PC-9 (cell line): ENCODE measurements at regions not wholly inside any gene's neighbourhood (a gene's known extent, or its start where the extent isn't known, plus 50 kb on each side); places are given as distances from the start of the nearest gene placed in this dataset.

Experiments
- BruUV-seq: library from RNA; stranded (reverse); fragments of 400-500 nt; replicated peaks from 2 replicates; lab custom pipeline; 2021; lab: Mats Ljungman, UMichigan
- CTCF ChIA-PET: fragments of 300-600 bp; sonication (Branson Sonifier 250); formaldehyde crosslinking; loops from one replicate; lab custom pipeline; 2022; ENCODE audit warnings: antibody characterized with exemption; lab: Charles Lee
- POLR2A ChIA-PET: fragments of 300-600 bp; sonication (Branson Sonifier 250); formaldehyde crosslinking; loops from one replicate; lab custom pipeline; 2022; ENCODE audit warnings: antibody characterized with exemption; ENCODE audit not compliant: unreplicated experiment; lab: Charles Lee
- DNase-seq, 2 experiments: peaks; one replicate each; pipeline versions ENCODE4 v3.0.0 to v3.0.0-alpha.2; 2015 to 2022; ENCODE audit warnings: mixed read lengths in 1 of 2
- H2AFZ ChIP-seq: fragments of 200-600 bp; sonication (generic); 2 replicates; pipeline ENCODE4 v1.8.1; 2017; ENCODE audit warnings: antibody characterized with exemption
- H3F3A ChIP-seq: fragments of 200-600 bp; sonication (generic); 2 replicates; pipeline ENCODE4 v1.8.1; 2017; ENCODE audit warnings: antibody characterized with exemption, mild to moderate bottlenecking, low read depth; ENCODE audit not compliant: insufficient read depth
- H3K27ac ChIP-seq: fragments of 200-600 bp; sonication (generic); 2 replicates; pipeline ENCODE4 v1.6.1; 2016; ENCODE audit warnings: mixed run types
- H3K27me3 ChIP-seq: fragments of 200-600 bp; sonication (generic); 2 replicates; pipeline ENCODE4 v1.6.1; 2016; ENCODE audit warnings: low read depth, mixed run types; ENCODE audit not compliant: insufficient read depth
- H3K36me3 ChIP-seq: fragments of 200-600 bp; sonication (generic); 2 replicates; pipeline ENCODE4 v1.6.1; 2016; ENCODE audit warnings: low read depth, mixed run types
- H3K4me1 ChIP-seq: fragments of 200-600 bp; sonication (generic); replicated peaks from 2 replicates; pipeline ENCODE4 v1.6.1; 2016; ENCODE audit warnings: mixed run types; ENCODE audit not compliant: insufficient read depth
- H3K4me2 ChIP-seq: fragments of 200-600 bp; sonication (generic); 2 replicates; pipeline ENCODE4 v1.6.1; 2017; ENCODE audit warnings: mixed run types
- H3K4me3 ChIP-seq: fragments of 200-600 bp; sonication (generic); 2 replicates; pipeline ENCODE4 v1.6.1; 2016; ENCODE audit warnings: mixed run types
- H3K79me2 ChIP-seq: fragments of 200-600 bp; sonication (generic); 2 replicates; pipeline ENCODE4 v1.6.1; 2017; ENCODE audit warnings: low read depth, mixed run types
- H3K9me2 ChIP-seq: fragments of 200-600 bp; sonication (generic); 2 replicates; pipeline ENCODE4 v1.8.1; 2017; ENCODE audit warnings: mild to moderate bottlenecking; ENCODE audit not compliant: insufficient read depth
- H3K9me3 ChIP-seq: fragments of 200-600 bp; sonication (generic); 2 replicates; pipeline ENCODE4 v1.8.1; 2016; ENCODE audit warnings: low read depth; ENCODE audit not compliant: insufficient read depth
- H4K20me1 ChIP-seq: fragments of 200-600 bp; sonication (generic); 2 replicates; pipeline ENCODE4 v1.8.1; 2017; ENCODE audit not compliant: insufficient read depth
- EZH2 ChIP-seq: fragments of 200-600 bp; sonication (generic); IDR thresholded peaks from 2 replicates; pipeline ENCODE4 v1.8.0; 2017; ENCODE audit warnings: antibody characterized with exemption, low read depth
- intact Hi-C: fragments of 100-400 bp; cut with micrococcal nuclease; formaldehyde crosslinking; loops from one replicate; pipeline ENCODE4 v1.10.0; 2022; ENCODE audit not compliant: unreplicated experiment
- TF ChIP-seq, protein P1 (sequence below): fragments of 200-600 bp; sonication (generic); conservative IDR thresholded peaks from 2 replicates; pipeline ENCODE4 v1.6.1; 2017; ENCODE audit warnings: mixed run types, antibody characterized with exemption, mild to moderate bottlenecking, moderate library complexity

DNA sequence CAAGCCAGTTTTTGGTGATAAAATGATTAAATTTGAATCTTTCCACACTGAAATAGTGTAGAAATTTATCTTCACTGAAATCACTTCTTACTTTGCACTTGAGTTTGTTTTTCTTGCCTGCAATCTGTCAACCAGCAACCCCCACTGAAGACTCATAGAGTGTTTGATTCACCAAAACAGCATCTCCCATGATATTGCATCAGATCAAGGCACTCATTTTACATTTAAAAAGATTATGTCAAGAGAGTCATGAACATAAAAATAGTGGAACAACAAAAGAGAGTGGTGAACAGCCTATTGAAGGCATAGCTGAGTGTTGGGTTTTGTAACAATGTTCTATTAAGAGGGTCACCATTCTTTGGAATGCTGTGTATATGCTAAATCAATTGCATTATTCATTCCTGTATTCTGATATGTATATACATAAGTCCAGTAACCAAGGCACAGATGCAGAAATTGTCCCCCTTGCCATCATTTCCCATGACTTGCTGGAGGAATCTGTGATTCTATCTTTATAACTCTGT is 1934.9 kb downstream of the ARAP2 start:
- H4K20me1 ChIP-seq = no peaks in the 10 kb centered on the region; the same call in 1 of the 2 replicates
- H3K4me3 ChIP-seq = no peak overlapping the region
- TF ChIP-seq EZH2 = no peak
- TF ChIP-seq, protein P1, sequence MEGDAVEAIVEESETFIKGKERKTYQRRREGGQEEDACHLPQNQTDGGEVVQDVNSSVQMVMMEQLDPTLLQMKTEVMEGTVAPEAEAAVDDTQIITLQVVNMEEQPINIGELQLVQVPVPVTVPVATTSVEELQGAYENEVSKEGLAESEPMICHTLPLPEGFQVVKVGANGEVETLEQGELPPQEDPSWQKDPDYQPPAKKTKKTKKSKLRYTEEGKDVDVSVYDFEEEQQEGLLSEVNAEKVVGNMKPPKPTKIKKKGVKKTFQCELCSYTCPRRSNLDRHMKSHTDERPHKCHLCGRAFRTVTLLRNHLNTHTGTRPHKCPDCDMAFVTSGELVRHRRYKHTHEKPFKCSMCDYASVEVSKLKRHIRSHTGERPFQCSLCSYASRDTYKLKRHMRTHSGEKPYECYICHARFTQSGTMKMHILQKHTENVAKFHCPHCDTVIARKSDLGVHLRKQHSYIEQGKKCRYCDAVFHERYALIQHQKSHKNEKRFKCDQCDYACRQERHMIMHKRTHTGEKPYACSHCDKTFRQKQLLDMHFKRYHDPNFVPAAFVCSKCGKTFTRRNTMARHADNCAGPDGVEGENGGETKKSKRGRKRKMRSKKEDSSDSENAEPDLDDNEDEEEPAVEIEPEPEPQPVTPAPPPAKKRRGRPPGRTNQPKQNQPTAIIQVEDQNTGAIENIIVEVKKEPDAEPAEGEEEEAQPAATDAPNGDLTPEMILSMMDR = no peak
- no peaks in the 10 kb centered on the region for H3K9me3 ChIP-seq
- ChIA-PET POLR2A (no interaction called here), CTCF (no interaction called here)
- H3K27me3 ChIP-seq = no peaks in the 10 kb centered on the region
- H3K9me2 ChIP-seq = no peaks in the 10 kb centered on the region
- H3K27ac ChIP-seq = no peak overlapping the region
- intact Hi-C loops = no loop called here
- no peak overlapping the region for H3K4me2 ChIP-seq
- no peaks in the 10 kb centered on the region for H3K79me2 ChIP-seq
- H2AFZ ChIP-seq = no peak overlapping the region
- DNase-seq = no peak
- no peaks in the 10 kb centered on the region for H3F3A ChIP-seq
- H3K4me1 ChIP-seq = no peaks in the 10 kb centered on the region
- no TSS peak for BruUV-seq
- no peaks in the 10 kb centered on the region for H3K36me3 ChIP-seq

DNA sequence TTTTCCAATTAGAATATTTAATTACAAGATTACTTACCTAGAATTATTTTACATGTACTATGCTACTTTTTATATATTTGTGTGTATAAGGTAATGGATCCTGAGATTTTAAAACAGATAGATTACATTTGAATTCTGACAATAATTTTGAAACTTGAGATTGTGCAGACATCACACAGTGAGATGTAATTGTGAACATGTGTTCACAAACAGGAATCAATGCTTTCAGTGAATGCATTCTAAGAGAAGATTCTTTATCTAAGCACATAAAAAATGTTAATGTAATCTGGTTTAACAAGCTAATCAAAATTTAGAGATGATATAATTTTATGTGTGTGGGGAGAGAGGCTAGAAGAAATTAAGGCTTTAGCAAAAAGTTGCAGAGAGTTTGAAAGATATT is 1925.5 kb downstream of the ARAP2 start:
- ChIA-PET CTCF (no interaction called here), POLR2A (no interaction called here)
- H3K4me2 ChIP-seq = no peak overlapping the region
- intact Hi-C loops = no loop called here
- H3K27ac ChIP-seq = no peak overlapping the region
- BruUV-seq = no TSS peak
- no peaks in the 10 kb centered on the region for H3F3A ChIP-seq
- DNase-seq = no peak
- H3K4me1 ChIP-seq = no peaks in the 10 kb centered on the region
- TF ChIP-seq, protein P1 = no peak
- TF ChIP-seq EZH2 = no peak
- H2AFZ ChIP-seq = no peak overlapping the region
- H3K9me3 ChIP-seq = no peaks in the 10 kb centered on the region
- H3K4me3 ChIP-seq = no peak overlapping the region
- no peaks in the 10 kb centered on the region for H3K9me2 ChIP-seq
- H3K79me2 ChIP-seq = no peaks in the 10 kb centered on the region
- no peaks in the 10 kb centered on the region for H3K36me3 ChIP-seq
- H4K20me1 ChIP-seq = no peaks in the 10 kb centered on the region
- no peaks in the 10 kb centered on the region for H3K27me3 ChIP-seq

GRCh38 chr4:34323549-34324320 is 1920.6 kb downstream of the ARAP2 start:
- H3K9me2 ChIP-seq = no peaks in the 10 kb centered on the region
- no peak overlapping the region for H2AFZ ChIP-seq
- H3F3A ChIP-seq = no peaks in the 10 kb centered on the region
- no peaks in the 10 kb centered on the region for H3K36me3 ChIP-seq
- TF ChIP-seq, protein P1 = no peak
- TF ChIP-seq EZH2 = no peak
- H3K79me2 ChIP-seq = no peaks in the 10 kb centered on the region
- H3K27me3 ChIP-seq = no peaks in the 10 kb centered on the region
- intact Hi-C loops = no loop called here
- ChIA-PET POLR2A (no interaction called here), CTCF (no interaction called here)
- H4K20me1 ChIP-seq = no peaks in the 10 kb centered on the region
- H3K4me1 ChIP-seq = no peaks in the 10 kb centered on the region
- no TSS peak for BruUV-seq
- no peak overlapping the region for H3K4me3 ChIP-seq
- no peak overlapping the region for H3K4me2 ChIP-seq
- H3K27ac ChIP-seq = no peak overlapping the region
- no peak for DNase-seq
- no peaks in the 10 kb centered on the region for H3K9me3 ChIP-seq
